HG03565 (cell line): ENCODE measurements at regions not wholly inside any gene's neighbourhood (a gene's known extent, or its start where the extent isn't known, plus 50 kb on each side); places are given as distances from the start of the nearest gene placed in this dataset.

Experiments used
- ATAC-seq: cut with Tn5 transposase; IDR thresholded peaks from one replicate; pipeline ENCODE4 v1.9.1; 2021; ENCODE audit warnings: mild to moderate bottlenecking, moderate library complexity; ENCODE audit not compliant: unreplicated experiment

DNA sequence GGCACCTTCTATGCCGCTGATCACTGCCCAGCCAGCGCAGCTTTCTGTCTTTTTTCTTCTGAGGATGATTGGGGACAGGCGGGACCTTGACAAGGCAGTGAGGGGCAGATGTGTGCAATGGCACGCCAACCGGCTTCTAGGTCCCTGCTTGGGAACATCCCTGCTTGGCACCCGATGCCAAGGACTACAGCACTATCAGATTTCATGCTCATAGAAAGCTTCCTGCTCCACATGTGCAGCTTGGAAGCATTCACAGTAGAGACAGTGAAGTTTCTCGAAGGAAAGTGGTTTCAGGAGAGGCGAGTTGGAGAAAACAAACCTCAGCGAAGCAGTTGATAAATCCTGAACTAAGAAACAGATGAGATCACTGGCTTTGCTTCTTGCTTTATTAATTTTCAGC lies 267.5 kb upstream of the HABP2 start:
- no peak for ATAC-seq

DNA sequence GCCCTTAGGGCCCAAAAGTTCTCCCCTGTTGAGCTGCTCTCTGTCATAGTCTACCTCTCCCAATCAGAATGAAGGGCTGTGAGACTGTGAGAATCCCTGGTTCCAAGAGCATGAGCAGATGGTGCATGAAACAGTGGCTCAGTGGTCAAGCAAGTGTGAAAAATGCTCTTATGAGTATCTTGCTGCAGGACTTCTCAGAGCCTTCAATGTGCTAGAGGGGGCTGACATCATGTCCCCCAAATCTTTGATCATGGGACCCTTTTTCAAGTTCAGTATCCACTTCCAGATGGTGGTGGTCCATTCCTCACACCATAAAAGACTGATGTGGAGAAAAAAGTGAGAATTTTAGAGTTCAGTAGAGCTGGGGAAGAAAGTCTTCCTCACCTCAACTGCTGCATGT lies 265.3 kb upstream of the HABP2 start:
- no peak for ATAC-seq

DNA sequence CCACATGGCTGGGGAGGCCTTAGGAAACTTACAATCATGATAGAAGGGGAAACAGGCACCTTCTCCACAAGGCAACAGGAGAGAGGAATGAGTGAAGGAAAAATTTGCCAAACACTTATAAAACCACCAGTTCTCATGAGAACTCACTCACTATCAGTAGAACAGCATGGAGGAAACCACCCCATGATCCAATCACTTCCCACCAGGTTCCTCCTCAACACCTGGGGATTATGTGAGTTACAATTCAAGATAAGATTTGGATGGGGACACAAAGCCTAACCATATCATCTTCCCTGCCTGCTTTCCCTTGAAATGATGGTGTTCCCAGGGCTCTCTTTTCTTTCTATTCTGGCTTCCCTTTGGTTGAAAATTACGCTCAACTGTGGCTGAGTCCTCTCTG lies 262.7 kb upstream of the HABP2 start:
- no peak for ATAC-seq

DNA sequence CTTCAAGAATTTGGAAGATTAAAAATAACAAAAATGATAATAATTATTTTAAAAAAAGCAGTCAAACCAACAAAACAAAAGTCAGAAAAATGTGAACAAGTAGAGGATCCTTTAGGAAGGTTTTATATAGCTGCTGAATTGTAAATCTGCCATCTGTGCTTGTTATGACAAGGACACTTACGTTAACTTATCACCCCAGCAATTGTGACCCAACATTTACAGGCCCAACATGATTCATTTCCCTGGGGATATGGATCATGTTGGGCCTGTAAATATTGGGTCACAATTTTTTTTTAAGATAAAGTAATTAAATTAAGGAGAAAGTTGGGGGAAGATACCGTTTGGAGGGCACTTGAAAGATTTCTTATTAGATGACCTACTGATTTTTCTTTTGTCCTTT lies 261.4 kb upstream of the HABP2 start:
- no peak for ATAC-seq

DNA sequence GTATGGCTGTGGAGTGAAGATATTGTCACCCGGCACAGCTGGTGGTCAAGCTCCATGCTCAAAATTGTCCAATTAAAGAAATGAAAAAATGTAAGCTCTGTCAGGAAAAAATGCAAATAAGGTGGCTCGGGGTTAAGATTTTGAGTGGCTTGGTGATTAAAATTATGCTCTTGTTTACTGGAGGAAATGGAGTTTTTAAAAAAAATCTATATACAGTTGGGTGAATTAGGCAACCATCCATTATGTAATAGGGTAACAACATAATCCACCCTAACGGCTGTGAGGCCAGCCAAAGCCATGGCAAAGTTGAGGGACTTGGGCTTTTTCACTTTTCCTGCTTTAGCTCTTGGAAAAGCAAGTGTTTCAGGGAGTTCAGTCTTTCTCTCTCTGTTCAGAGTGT lies 260.8 kb upstream of the HABP2 start:
- no peak for ATAC-seq

DNA sequence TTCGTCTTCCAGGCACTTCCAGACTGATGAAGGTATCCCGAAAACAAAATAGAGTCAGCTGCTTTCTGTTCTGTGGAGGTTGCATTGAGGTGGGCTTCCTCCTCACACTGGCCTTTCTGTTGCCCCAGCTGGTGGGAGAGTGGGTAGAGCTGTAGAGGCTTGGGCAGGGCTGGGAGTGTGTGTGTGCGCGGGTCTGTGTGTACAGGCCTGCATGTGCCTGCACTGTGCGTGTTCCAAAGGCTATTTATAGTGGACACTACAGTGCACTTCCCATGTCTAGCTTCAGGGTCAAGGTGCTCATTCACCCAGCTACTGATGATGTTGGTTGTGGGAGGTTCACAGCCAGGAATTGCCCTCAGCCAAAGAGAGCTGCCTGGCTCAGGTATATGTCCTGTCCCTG lies 260.1 kb upstream of the HABP2 start:
- no peak for ATAC-seq

DNA sequence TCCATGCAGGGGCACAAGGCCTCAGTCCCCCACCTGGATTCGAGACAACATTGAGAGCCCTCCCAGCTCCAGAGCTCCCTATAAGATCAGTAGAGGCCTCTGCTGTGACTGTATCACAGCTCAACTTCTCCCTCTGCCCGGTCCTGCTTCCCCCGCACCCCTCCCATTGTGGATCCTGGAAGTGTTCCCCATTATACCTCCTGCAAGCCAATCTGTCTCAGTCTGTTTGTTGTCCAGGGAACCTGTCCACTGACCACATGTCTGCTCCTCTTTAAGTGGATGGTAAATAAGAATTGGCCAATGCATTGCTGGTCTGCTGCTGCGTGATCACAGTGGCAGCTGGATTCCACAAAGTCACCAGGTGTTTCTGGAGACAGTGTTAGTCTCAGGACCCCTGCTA lies 259.7 kb upstream of the HABP2 start:
- no peak for ATAC-seq

DNA sequence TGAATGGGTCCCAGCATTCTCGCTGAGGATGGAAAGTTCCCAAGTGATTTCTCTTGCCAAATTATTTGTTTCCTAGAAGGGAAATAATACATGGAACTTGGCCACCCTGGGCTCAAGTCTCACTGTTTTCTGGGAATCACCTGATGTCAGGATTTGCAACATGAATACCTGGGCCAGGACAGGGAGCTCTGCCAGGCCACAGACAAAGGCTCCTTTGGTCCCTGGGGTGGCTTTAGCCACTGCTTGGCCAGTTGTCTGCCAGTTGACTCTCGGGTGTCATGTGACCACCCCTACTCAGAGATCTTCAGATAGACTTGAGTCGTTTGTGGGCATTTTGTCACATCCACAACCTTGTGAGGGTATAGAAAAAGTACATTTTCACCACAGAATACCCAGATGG lies 258.0 kb upstream of the HABP2 start:
- no peak for ATAC-seq

DNA sequence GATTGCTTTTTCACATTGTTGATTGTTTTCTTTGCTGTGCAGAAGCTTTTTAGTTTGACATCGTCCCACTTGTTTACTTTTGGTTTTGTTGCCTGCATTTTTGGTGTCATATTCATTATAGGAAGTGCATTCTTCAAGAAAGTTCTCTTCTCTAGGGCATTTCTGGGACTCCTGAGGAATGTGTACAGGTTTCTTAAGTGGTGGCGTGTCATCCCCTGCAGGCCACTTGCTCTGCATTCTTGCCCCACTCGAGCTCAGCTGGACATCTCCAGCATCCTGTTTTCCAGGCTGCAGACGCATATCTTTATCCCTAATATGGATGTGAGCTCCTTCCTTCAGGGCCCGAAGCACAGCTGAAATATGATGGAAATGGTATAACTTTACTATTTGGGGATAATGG lies 255.6 kb upstream of the HABP2 start:
- ATAC-seq = no peak

DNA sequence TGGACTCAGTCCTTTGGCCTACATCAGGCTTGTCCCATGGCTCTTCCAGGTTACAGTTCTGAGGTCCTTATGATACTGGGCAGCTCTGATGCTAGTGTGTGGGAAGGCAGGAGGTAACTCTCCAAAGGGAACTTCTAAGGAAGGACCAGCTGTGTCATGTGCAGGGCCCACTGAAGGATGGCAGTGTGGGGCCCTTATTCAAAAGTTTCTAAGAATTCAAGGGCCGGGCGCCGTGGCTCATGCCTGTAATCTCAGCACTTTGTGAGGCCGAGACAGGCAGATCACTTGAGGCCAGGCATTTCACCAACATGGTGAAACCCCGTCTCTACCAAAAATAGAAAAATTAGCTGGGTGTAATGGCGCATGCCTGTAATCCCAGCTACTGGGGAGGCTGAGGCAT lies 254.2 kb upstream of the HABP2 start:
- no peak for ATAC-seq

DNA sequence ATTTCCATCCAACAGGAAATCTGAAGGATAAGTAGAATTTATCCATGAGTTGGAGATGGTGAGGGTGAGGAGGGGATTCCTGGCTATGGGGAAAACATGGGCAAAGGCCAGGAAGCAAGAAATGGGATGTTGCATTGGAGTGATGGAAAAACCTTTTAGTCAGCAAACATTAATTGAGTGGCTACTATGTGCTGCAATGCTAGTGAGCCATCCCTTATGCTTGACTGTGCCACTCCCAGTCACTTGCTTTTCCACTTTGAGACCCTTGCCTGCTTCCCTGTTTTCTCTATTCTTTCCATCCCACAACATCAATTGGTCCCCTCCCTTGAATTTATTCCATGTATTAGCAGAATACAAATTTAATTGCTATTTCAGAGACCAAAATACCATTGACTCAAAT lies 252.7 kb upstream of the HABP2 start:
- ATAC-seq = no peak

DNA sequence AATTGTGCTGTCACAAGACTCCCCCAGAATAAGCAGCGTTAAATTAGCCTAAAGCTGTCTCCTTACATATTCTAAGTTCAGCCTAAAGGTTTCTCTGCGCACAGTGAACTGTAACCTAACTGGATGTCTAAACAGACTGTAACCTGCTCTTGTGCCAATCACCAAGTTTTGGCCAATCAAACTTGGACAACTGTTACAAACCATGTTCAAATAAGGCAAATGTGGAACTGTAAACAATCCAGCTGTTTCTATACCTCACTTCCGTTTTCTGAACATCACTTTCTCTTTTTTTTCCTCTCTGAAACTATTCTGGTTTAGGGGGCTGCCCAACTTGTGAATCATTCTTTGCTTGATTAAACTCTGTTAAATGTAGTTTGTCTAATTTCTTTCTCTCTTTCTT lies 252.2 kb upstream of the HABP2 start:
- no peak for ATAC-seq

DNA sequence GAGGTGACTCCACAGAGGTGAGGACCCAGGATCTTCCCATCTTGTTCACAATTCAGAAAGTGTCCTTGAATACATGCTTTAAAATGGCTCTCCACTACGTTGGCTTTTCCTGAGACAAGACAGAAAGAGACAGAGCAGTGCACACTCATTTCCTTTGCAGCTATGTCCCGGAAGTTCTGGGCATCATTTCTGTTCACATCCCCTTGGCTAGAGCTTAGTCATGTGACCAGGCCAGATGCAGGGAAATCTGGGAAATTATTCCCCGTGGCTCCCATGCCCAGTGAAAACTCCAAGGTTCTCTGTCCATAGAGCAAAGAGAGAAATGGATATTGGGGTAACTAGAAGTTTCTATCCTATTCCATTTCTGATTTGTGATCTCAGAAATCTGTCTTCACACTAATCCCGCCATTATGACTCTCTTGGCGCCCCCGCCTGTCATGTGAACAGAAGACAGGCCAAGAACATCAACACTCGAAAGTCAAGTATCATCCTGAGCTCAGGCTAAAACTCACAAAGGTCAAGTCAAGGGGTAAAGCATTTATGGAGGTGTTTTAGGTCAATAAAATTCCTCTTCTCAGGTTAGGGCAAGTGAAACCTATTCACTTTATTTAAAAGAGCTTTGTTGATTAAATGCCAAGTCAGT lies 251.4 kb upstream of the HABP2 start:
- no peak for ATAC-seq

DNA sequence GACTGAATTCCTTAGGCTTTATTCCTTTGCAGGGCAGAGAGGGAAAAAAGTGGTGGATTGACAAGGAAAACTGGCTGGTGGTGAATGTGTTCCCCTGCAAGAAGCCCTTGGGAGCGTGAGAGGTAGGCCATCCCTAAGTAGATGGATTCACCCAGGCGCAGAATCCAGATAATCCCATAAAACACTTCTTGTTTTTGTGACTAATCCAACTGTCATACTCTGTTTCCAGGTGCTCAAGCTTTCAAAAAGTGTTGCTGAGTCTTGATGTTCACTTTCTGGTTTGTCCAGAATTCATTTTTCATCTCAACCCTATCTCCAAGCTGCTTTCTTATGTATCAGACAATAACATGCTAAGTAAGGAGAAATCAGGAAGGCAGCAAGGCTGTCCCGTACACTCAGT lies 250.8 kb upstream of the HABP2 start:
- no peak for ATAC-seq

DNA sequence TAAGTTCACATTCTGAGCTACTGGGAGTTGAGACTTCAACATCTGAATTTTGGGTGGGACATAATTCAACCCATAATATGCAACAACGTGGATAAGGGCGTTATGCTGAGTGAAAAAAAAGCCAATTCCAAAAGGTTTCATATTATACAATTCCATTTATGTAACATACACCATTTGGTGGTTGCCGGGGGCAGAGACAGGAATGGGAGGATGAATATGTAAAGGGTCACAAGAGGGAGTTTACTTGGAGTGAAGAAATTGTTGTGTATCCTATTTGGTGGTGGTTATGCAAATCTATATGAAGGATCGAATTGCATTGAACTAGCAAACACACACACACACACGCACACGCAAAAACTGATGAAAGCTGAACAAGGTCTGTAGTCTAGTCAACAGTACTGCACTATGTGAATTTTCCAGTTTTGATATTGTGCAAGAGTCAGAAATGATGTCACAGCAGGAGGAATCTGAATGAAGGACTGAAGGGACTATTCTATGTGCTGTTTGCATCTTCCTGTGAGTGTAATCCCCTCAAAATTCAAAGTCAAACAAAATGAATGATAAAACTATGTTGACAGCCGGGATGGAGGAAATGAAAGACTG lies 249.2 kb upstream of the HABP2 start:
- no peak for ATAC-seq

DNA sequence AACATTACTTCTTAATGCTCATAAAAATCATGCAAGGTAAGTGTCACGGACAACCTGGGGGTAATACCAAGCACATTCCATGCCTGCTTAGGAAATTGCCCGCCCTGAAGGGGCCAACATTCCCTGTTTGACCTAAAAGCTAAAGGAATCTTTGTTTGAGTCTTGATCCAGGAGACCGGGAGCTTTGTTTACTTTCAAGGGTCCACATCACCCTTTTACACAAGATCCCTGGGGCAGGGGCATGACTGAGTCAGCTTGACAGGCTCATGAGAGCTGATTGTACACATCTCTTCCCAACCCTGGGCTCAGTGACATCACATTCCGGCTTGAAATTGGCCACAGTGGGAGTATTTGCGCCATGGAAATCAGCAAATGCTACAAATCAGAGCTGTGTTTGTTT lies 248.1 kb upstream of the HABP2 start:
- ATAC-seq = no peak

DNA sequence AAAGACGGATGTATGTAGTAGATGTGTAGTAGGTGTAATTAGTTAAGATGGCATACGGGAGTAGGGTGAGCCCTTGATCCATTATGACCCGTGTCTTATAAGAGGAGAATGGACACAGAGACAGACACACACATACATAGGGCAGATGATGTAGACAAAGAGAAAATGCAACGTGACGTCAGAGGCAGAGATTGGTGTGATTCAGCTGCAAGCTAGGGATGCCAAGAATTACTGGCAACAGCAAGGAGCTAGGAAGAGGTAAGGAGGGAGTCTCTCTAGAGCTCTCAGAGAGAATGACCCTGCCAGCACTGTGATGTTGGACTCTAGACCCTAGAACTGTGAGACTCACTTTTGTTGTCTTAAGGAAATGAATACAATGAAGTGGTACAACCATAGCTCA lies 247.0 kb upstream of the HABP2 start:
- no peak for ATAC-seq

DNA sequence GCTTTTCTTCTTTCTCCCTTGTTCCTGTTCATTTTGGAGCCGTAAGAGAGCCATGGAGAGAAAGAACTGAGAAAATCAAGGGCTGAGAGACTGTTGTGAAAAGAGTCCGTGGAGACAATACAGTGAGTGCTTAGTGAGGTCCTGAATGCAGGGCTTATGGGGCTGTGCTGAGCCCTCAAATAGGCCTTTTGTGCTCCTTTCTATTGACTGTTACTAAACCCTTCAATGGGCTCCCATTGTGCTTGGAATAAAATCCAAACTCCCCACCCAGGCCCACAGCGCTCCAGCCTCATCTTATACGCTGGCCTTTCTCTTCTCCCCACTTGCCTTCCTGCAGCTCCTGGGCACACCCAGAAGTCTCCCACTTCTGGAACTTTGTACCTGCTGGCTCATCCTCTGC lies 243.1 kb upstream of the HABP2 start:
- no peak for ATAC-seq

DNA sequence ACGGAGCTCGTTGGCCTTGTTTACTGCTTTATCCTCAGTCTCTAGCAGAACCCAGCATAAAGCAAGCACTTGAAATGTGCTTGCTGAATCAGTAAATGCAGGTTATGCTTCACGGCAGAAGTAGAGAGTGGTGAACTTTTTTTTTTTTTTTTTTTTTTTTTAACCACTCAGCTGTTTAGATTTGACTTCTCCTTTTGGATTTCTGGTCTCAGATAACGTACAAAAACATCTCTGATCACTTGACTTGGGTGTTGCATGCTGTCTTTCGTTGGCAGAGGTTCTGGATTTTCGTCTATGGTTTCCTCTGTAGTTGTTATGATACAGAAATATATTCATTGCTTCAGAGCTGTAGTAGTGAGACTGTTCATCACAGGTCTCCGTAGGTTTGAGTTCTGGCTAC lies 242.5 kb upstream of the HABP2 start:
- ATAC-seq = no peak

DNA sequence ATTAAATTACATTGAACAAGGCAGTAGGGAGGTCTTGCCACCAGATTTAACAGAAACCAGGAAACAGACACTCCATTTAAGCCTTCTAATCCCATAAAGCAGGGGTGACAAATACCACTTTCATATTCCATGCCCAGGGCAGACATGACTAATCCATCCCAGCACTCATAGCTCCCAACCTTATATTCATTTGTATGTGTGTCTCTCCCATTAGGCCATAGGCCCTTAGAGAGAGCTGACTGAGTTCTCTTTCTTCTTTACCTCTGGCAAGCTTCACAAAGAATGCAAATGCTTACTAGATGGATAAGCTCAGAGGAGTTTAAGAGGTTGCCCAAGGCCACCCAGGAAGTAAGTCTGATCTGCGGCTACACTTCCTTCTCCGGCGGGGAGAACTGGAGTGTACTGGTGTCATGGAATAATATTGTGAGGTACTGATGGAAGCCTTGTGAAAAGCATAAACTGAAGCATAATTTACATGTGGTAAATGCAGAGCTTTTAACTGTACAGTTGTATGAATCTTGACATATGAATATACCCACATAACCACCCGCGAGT lies 239.7 kb upstream of the HABP2 start:
- ATAC-seq = no peak

DNA sequence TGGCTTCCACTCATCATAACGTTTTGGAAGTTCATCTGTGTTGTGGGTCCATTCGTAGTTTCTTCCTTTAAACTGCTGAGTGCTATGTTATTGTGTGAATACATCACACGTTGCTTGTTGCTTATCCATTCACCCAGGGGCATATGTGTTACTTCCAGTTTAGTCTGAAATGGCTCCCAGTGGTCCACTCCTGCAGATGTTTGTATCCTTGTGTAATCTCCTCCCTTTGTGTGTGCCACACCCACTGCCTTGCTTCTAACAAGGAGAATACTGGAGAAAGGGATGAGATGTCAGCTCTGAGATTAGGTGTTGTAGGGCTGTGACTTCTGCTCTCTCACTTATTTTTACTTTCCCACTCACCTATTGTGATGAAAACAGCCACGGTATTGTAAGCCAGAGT lies 239.1 kb upstream of the HABP2 start:
- ATAC-seq = no peak

DNA sequence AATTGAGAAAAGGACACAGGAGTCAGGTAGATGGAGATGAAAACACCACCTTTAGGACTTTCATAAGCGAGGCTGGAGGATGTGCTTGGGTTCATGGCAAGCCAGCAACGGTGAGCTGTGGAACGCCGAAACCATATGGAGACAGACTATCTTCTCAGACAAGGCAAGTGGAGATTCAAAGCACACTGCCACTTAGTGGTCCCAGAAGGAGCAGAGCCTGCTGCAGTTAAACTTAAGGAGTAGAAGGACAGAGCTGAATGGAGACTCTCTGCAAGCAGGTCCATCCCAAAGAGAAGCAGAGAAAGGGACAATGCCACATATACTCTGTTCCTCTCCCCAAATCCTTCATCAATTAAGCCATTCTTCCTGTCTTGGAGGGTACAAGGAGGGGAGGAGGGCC lies 236.3 kb upstream of the HABP2 start:
- no peak for ATAC-seq

DNA sequence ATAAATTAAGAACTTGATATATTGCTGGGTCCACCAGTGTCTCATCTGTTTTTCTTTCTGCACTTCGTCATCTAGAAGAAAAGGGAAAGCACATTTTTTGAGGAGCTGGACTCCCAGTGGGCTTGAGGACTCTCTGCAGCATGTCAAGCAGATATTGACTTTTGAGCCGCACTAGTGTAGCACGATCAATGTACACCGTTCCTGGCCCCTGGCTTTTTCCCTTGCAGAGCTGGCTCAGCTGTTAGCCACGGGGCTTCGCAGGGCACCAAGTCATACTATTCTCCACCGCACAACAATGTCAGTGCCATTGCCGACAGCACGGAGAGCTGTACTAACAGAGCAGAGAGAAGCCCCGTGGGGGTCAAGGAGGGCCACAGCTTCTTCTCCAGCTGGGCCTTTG lies 235.4 kb upstream of the HABP2 start:
- no peak for ATAC-seq
